GM12878 (cell line): ENCODE measurements at regions not wholly inside any gene's neighbourhood (a gene's known extent, or its start where the extent isn't known, plus 50 kb on each side); places are given as distances from the start of the nearest gene placed in this dataset.

Experiments
- ATAC-seq: fragments of 200-7000 bp; cut with Tn5 transposase; 3 replicates; pipeline ENCODE4 v1.9.1; 2020; ENCODE audit warnings: mild to moderate bottlenecking, moderate library complexity
- BruUV-seq: library from RNA; stranded (reverse); fragments of 400-500 nt; replicated peaks from 2 replicates; lab custom pipeline; 2021; lab: Mats Ljungman, UMichigan
- CTCF ChIA-PET: fragments of 300-600 bp; sonication (Branson Sonifier 250); formaldehyde crosslinking; extraction: SDS; loops from one replicate; lab custom pipeline; 2021; ENCODE audit warnings: inconsistent platforms; lab: Yijun Ruan, JAX
- POLR2A ChIA-PET: fragments of 350-600 bp; formaldehyde crosslinking; extraction: SDS; loops from one replicate; lab custom pipeline; 2021; ENCODE audit warnings: inconsistent platforms; lab: Charles Lee
- RAD21 ChIA-PET: fragments of 300-600 bp; sonication (Branson Sonifier 250); formaldehyde crosslinking; loops from one replicate; lab custom pipeline; 2023; ENCODE audit warnings: antibody characterized with exemption; ENCODE audit not compliant: unreplicated experiment; lab: Charles Lee
- SMC1A ChIA-PET: fragments of 300-600 bp; sonication (Branson Sonifier 250); formaldehyde crosslinking; loops from one replicate; lab custom pipeline; 2023; ENCODE audit not compliant: unreplicated experiment, uncharacterized antibody; lab: Charles Lee
- DNase-seq: peaks from one replicate; pipeline ENCODE4 v3.0.0-alpha.2; 2011; ENCODE audit warnings: low read depth, low spot score
- FAIRE-seq: peaks from 3 replicates; lab custom pipeline; 2011; peaks lifted over from hg19 to GRCh38; lab: Jason Lieb, UNC
- H2AFZ ChIP-seq: 2 replicates; pipeline ENCODE4 v1.6.0; 2011; ENCODE audit warnings: low read depth, low read length, control low read depth; ENCODE audit not compliant: control insufficient read depth
- H3K27ac ChIP-seq: 2 replicates; pipeline ENCODE4 v1.5.1; 2011; ENCODE audit warnings: control low read depth; ENCODE audit not compliant: control insufficient read depth, insufficient read depth
- H3K27me3 ChIP-seq, 2 experiments: replicated peaks in 1 of 2; 2 replicates each; pipeline versions ENCODE4 v1.6.0 to v1.6.1; 2011; ENCODE audit warnings: low read length in 1 of 2; ENCODE audit not compliant: control insufficient read depth in 2 of 2, insufficient read depth in 2 of 2
- H3K36me3 ChIP-seq, 2 experiments: 2 replicates each; pipeline ENCODE4 v1.5.1; 2011; ENCODE audit warnings: low read length in 1 of 2; ENCODE audit not compliant: control insufficient read depth in 2 of 2, insufficient read depth in 2 of 2
- H3K4me1 ChIP-seq: 2 replicates; pipeline ENCODE4 v1.6.1; 2011; ENCODE audit warnings: mild to moderate bottlenecking, low read length, moderate library complexity, mixed read lengths; ENCODE audit not compliant: control insufficient read depth, insufficient read depth
- H3K4me2 ChIP-seq: 2 replicates; pipeline ENCODE4 v1.6.0; 2011; ENCODE audit warnings: control low read depth; ENCODE audit not compliant: control insufficient read depth, insufficient read depth
- H3K4me3 ChIP-seq: fragments of 200-600 bp; sonication (generic); 2 replicates; pipeline ENCODE4 v1.5.1; 2016
- H3K79me2 ChIP-seq: 2 replicates; pipeline ENCODE4 v1.6.0; 2011; ENCODE audit warnings: low read length; ENCODE audit not compliant: control insufficient read depth, insufficient read depth
- H3K9ac ChIP-seq: 2 replicates; pipeline ENCODE4 v1.8.0; 2011; ENCODE audit warnings: low read length, control low read depth, mixed read lengths; ENCODE audit not compliant: control insufficient read depth, insufficient read depth
- H3K9me3 ChIP-seq: replicated peaks from 3 replicates; pipeline ENCODE4 v1.5.1; 2011; ENCODE audit warnings: mild to moderate bottlenecking, low read length; ENCODE audit not compliant: control insufficient read depth, insufficient read depth
- H4K20me1 ChIP-seq: 2 replicates; pipeline ENCODE4 v1.6.0; 2011; ENCODE audit not compliant: control insufficient read depth, insufficient read depth
- HDAC6 ChIP-seq: fragments of 200-600 bp; sonication (generic); IDR thresholded peaks from one replicate; pipeline ENCODE4 v1.8.0; 2017; ENCODE audit warnings: antibody characterized with exemption; ENCODE audit not compliant: unreplicated experiment
- HSF1 ChIP-seq: fragments of 150-350 bp; IDR thresholded peaks from 2 replicates; pipeline ENCODE4 v1.6.1; 2014; ENCODE audit warnings: mild to moderate bottlenecking, low read depth, low read length
- LARP7 ChIP-seq: fragments of 450-650 bp; IDR thresholded peaks from 2 replicates; pipeline ENCODE4 v1.6.1; 2017; ENCODE audit warnings: mild to moderate bottlenecking
- RCOR1 ChIP-seq: conservative IDR thresholded peaks from 2 replicates; pipeline ENCODE4 v1.6.1; 2012; ENCODE audit warnings: low read depth, low read length, improper control_type of control experiment
- USF2 ChIP-seq: IDR thresholded peaks from 2 replicates; pipeline ENCODE4 v1.6.1; 2011; ENCODE audit warnings: low read depth, low read length, improper control_type of control experiment, borderline replicate concordance
- WGBS: methylation state at CpG from one replicate; pipeline ENCODE4 v1.1.6; 2016; ENCODE audit warnings: low lambda C conversion rate; ENCODE audit not compliant: insufficient replicate concordance, insufficient coverage; ENCODE audit errors: missing lambda C conversion rate; 5-methylcytosine and 5-hydroxymethylcytosine counted together
- in situ Hi-C: fragments of 300-500 bp; cut with MboI; formaldehyde crosslinking; loops from 9 replicates; pipeline ENCODE4 v1.14.3; 2018; ENCODE audit warnings: mixed read lengths
- intact Hi-C: fragments of 100-400 bp; cut with micrococcal nuclease; formaldehyde crosslinking; loops from one replicate; pipeline ENCODE4 v1.14.2; 2022; ENCODE audit not compliant: unreplicated experiment

GRCh38 chr12:66829660-66830325, 150.9 kb upstream of the GRIP1 start (continued):
- no peak for TF ChIP-seq HSF1
- no peak for TF ChIP-seq USF2

- Histone ChIP-seq H3K9ac (no peak overlapping the region), H2AFZ (no peak overlapping the region), H3K27me3 (no peaks in the 10 kb centered on the region), H3K4me3 (no peak overlapping the region), H3K36me3 (no peaks in the 10 kb centered on the region), H4K20me1 (no peaks in the 10 kb centered on the region), H3K9me3 (no peaks in the 10 kb centered on the region), H3K79me2 (no peaks in the 10 kb centered on the region), H3K27ac (no peak overlapping the region), H3K4me2 (no peak overlapping the region), H3K4me1 (no peaks in the 10 kb centered on the region)
- RAD21 ChIA-PET, result no interaction called here
- CTCF ChIA-PET, result no interaction called here
- FAIRE-seq (no peak), DNase-seq (no peak), ATAC-seq (no peak)
- POLR2A ChIA-PET, result no interaction called here
- no TSS peak for BruUV-seq
- in situ Hi-C loops, result no loop called here
- SMC1A ChIA-PET, result no interaction called here
- WGBS, result 15% methylated on average over 4 of the region's 4 CpGs
- intact Hi-C loops, result no loop called here
- TF ChIP-seq LARP7 (no peak), HDAC6 (no peak), HSF1 (no peak), RCOR1 (no peak)
These were observed 152.6 kb upstream of the GRIP1 start for GRCh38 chr12:66831495-66831894.
